ENCODE measurements at regions not wholly inside any gene's neighbourhood (a gene's known extent, or its start where the extent isn't known, plus 50 kb on each side); places are given as distances from the start of the nearest gene placed in this dataset.
"Not testable (repeated sequence)": the region's sequence is repeated elsewhere in the genome, so short reads cannot be mapped to it uniquely, and the experiment has no call there.

GRCh38 chr16:65576139-65576538 is 454.3 kb upstream of the CDH11 start:
- Histone ChIP-seq H3K36me3 (no peaks in the 10 kb centered on the region), H3K27ac (no peak overlapping the region), H3K4me1 (no peaks in the 10 kb centered on the region), H3K27me3 (no peaks in the 10 kb centered on the region), H3K4me3 (no peak overlapping the region), H3K9me3 (no peaks in the 10 kb centered on the region)
- TF ChIP-seq CTCF (IDR thresholded peaks at IDR 0.05) (no peak), POLR2A (IDR thresholded peaks at IDR 0.05) (no peak), EP300 (IDR thresholded peaks at IDR 0.05) (no peak), POLR2AphosphoS5 (IDR thresholded peaks at IDR 0.05) (no peak)
- DNase-seq (ENCODE audit: low spot score in 2 of 2) = no peak
- 91% methylated on average over 11 of the region's 11 CpGs for WGBS

GRCh38 chr16:65574326-65574966 is 452.6 kb upstream of the CDH11 start:
- no peak for TF ChIP-seq EP300 (IDR thresholded peaks at IDR 0.05)
- no peak for TF ChIP-seq POLR2A (IDR thresholded peaks at IDR 0.05)
- no peak for TF ChIP-seq CTCF (IDR thresholded peaks at IDR 0.05)
- no peak for TF ChIP-seq POLR2AphosphoS5 (IDR thresholded peaks at IDR 0.05)
- no peak overlapping the region for H3K4me3 ChIP-seq
- no peaks in the 10 kb centered on the region for H3K9me3 ChIP-seq
- H3K27ac ChIP-seq = no peak overlapping the region
- H3K27me3 ChIP-seq = no peaks in the 10 kb centered on the region
- DNase-seq (ENCODE audit: low spot score in 2 of 2) = no peak
- 62% methylated on average over 13 of the region's 13 CpGs for WGBS
- no peaks in the 10 kb centered on the region for H3K36me3 ChIP-seq
- H3K4me1 ChIP-seq = no peaks in the 10 kb centered on the region

- 74% methylated on average over 1 of the region's 1 CpG for WGBS
- H3K9me3 ChIP-seq = no peaks in the 10 kb centered on the region
Measured at GRCh38 chr16:65572156-65572555, 450.3 kb upstream of the CDH11 start.

GRCh38 chr16:65570261-65570660 is 448.4 kb upstream of the CDH11 start:
- H3K27ac ChIP-seq = no peak overlapping the region
- no peaks in the 10 kb centered on the region for H3K4me1 ChIP-seq
- H3K36me3 ChIP-seq = no peaks in the 10 kb centered on the region
- H3K27me3 ChIP-seq = no peaks in the 10 kb centered on the region
- no peak overlapping the region for H3K4me3 ChIP-seq
- TF ChIP-seq POLR2AphosphoS5 (IDR thresholded peaks at IDR 0.05) = no peak
- TF ChIP-seq POLR2A (IDR thresholded peaks at IDR 0.05) = no peak
- no peak for TF ChIP-seq CTCF (IDR thresholded peaks at IDR 0.05)
- no peak for TF ChIP-seq EP300 (IDR thresholded peaks at IDR 0.05)
- WGBS = 67% methylated on average over 1 of the region's 1 CpG
- no peak for DNase-seq (ENCODE audit: low spot score in 2 of 2)
- H3K9me3 ChIP-seq = no peaks in the 10 kb centered on the region

More at GRCh38 chr16:65572156-65572555, 450.3 kb upstream of the CDH11 start:
- H3K27ac ChIP-seq = no peak overlapping the region
- DNase-seq (ENCODE audit: low spot score in 2 of 2) = no peak
- no peak overlapping the region for H3K4me3 ChIP-seq
- no peaks in the 10 kb centered on the region for H3K36me3 ChIP-seq
- no peak for TF ChIP-seq EP300 (IDR thresholded peaks at IDR 0.05)
- TF ChIP-seq POLR2A (IDR thresholded peaks at IDR 0.05) = no peak
- no peak for TF ChIP-seq CTCF (IDR thresholded peaks at IDR 0.05)
- no peak for TF ChIP-seq POLR2AphosphoS5 (IDR thresholded peaks at IDR 0.05)
- H3K27me3 ChIP-seq = no peaks in the 10 kb centered on the region
- no peaks in the 10 kb centered on the region for H3K4me1 ChIP-seq

- Histone ChIP-seq H3K4me3 (no peak overlapping the region), H3K27me3 (no peaks in the 10 kb centered on the region), H3K27ac (no peak overlapping the region), H3K36me3 (no peaks in the 10 kb centered on the region), H3K4me1 (no peaks in the 10 kb centered on the region), H3K9me3 (peaks cover 15% of the 10 kb centered on the region)
- WGBS = 84% methylated on average over 3 of the region's 3 CpGs
- DNase-seq (ENCODE audit: low spot score in 2 of 2) = no peak
- TF ChIP-seq CTCF (IDR thresholded peaks at IDR 0.05) (no peak), EP300 (IDR thresholded peaks at IDR 0.05) (no peak), POLR2AphosphoS5 (IDR thresholded peaks at IDR 0.05) (no peak), POLR2A (IDR thresholded peaks at IDR 0.05) (no peak)
Measured at GRCh38 chr16:65559846-65560245, 438.0 kb upstream of the CDH11 start.

GRCh38 chr16:65549689-65550088 is 427.8 kb upstream of the CDH11 start:
- H3K4me1 ChIP-seq; H3K4me3 ChIP-seq; H3K27ac ChIP-seq; DNase-seq (ENCODE audit: low spot score in 2 of 2); H3K36me3 ChIP-seq; H3K27me3 ChIP-seq; H3K9me3 ChIP-seq: not testable (repeated sequence)
- 30% methylated on average over 1 of the region's 1 CpG for whole genome bisulfite sequencing

Measured in suprapubic skin (tissue), 4 donors.